A673 (cell line): ENCODE measurements at regions not wholly inside any gene's neighbourhood (a gene's known extent, or its start where the extent isn't known, plus 50 kb on each side); places are given as distances from the start of the nearest gene placed in this dataset.
"Not testable (repeated sequence)": the region's sequence is repeated elsewhere in the genome, so short reads cannot be mapped to it uniquely, and the experiment has no call there.

Source experiments
- EZH2 ChIP-seq: fragments of 200-600 bp; sonication (generic); IDR thresholded peaks from 2 replicates; pipeline ENCODE4 v1.6.1; 2017; ENCODE audit warnings: borderline replicate concordance, low read depth, mild to moderate bottlenecking, mixed read lengths, antibody characterized with exemption, low read length; ENCODE audit not compliant: poor library complexity, severe bottlenecking
- TF ChIP-seq, protein P1 (sequence below): fragments of 300-800, 200-600 bp; sonication (generic); conservative IDR thresholded peaks from 2 replicates; pipeline ENCODE4 v1.5.1; 2017; ENCODE audit warnings: low read depth, mild to moderate bottlenecking, antibody characterized with exemption, low read length, moderate library complexity, mixed read lengths

DNA sequence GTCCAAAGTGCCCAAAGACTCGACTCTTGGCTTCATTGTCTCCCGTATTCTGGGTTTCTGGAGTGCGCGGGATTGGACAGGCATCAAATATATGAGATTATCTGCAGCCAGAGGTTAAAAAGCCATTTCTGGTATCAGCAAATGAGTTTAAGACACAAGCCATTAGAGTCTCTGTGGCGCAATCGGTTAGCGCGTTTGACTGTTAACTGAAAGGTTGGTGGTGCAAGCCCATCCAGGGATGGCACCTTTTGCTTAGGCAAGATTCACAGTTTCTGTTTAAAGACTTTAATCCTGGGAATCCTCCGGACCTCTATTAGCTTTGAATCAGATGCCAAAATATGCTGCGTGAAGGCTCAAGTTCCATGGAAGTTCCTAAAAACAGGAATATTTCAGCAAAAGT, 55.6 kb downstream of the PPIAL4A start:
- TF ChIP-seq, protein P1, sequence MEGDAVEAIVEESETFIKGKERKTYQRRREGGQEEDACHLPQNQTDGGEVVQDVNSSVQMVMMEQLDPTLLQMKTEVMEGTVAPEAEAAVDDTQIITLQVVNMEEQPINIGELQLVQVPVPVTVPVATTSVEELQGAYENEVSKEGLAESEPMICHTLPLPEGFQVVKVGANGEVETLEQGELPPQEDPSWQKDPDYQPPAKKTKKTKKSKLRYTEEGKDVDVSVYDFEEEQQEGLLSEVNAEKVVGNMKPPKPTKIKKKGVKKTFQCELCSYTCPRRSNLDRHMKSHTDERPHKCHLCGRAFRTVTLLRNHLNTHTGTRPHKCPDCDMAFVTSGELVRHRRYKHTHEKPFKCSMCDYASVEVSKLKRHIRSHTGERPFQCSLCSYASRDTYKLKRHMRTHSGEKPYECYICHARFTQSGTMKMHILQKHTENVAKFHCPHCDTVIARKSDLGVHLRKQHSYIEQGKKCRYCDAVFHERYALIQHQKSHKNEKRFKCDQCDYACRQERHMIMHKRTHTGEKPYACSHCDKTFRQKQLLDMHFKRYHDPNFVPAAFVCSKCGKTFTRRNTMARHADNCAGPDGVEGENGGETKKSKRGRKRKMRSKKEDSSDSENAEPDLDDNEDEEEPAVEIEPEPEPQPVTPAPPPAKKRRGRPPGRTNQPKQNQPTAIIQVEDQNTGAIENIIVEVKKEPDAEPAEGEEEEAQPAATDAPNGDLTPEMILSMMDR, result not testable (repeated sequence)
- not testable (repeated sequence) for TF ChIP-seq EZH2
